ENCODE measurements at regions not wholly inside any gene's neighbourhood (a gene's known extent, or its start where the extent isn't known, plus 50 kb on each side); places are given as distances from the start of the nearest gene placed in this dataset.
"Not testable (repeated sequence)": the region's sequence is repeated elsewhere in the genome, so short reads cannot be mapped to it uniquely, and the experiment has no call there.

DNA sequence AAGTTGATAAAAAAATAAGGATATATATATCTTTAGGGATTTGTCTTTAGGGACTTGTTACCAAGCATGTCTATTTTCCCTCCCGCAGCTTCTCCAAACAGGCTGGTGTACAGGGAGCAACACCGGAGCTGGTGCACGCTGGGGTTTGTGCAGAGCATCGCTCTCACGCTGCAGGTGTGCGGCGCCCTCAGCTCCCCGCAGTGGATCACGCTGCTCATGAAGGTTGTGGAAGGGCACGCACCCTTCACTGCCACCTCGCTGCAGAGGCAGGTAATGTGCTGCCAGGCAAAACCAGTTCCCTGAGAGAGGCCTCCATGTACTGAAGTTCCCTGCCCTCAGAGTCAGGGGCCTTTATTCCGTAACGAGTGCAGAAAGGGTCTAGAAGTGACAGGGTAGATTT is 101.0 kb downstream of the GOLGA6L22 start:
- not testable (repeated sequence) for H3K27me3 ChIP-seq (ENCODE audit: control insufficient read depth in 3 of 3, insufficient read depth in 3 of 3, low read depth in 1 of 3, low read length in 3 of 3); H3K4me2 ChIP-seq (ENCODE audit: insufficient read depth, low read length, poor library complexity, severe bottlenecking); H3K36me3 ChIP-seq (replicated peaks in 1 of 2; ENCODE audit: control insufficient read depth in 2 of 2, insufficient read depth in 2 of 2, low read length in 2 of 2); H3K14ac ChIP-seq (ENCODE audit: low read length); H2BK15ac ChIP-seq (ENCODE audit: low read length); H2AFZ ChIP-seq (ENCODE audit: low read length); H2BK5ac ChIP-seq (ENCODE audit: low read length); H2AK5ac ChIP-seq (ENCODE audit: low read depth, low read length); DNase-seq (ENCODE audit: low spot score); H3K4me3 ChIP-seq (ENCODE audit: low read length in 2 of 2); H3K9ac ChIP-seq (ENCODE audit: low read depth, low read length, poor library complexity); H4K8ac ChIP-seq (ENCODE audit: low read depth, low read length); H3K79me1 ChIP-seq (ENCODE audit: low read depth, low read length); H4K91ac ChIP-seq (ENCODE audit: low read depth, low read length, poor library complexity); H3K27ac ChIP-seq (replicated peaks; ENCODE audit: low read length); H3K4me1 ChIP-seq (ENCODE audit: control insufficient read depth in 2 of 2, insufficient read depth in 1 of 2, low read depth in 1 of 2, low read length in 2 of 2); H3K23ac ChIP-seq (ENCODE audit: low read depth, low read length, poor library complexity); H2BK12ac ChIP-seq (ENCODE audit: low read length); H3K4ac ChIP-seq (ENCODE audit: low read length); H2BK120ac ChIP-seq (ENCODE audit: low read depth, low read length); H3K9me3 ChIP-seq (replicated peaks in 1 of 2; ENCODE audit: control insufficient read depth in 2 of 2, insufficient read depth in 1 of 2, low read depth in 1 of 2, low read length in 2 of 2); H3K18ac ChIP-seq (ENCODE audit: low read length)
- WGBS, 2 donors (ENCODE audit: extremely low coverage in 2 of 2, insufficient read length in 2 of 2, insufficient replicate concordance in 1 of 2) = no CpG with 5 or more reads among the region's 13 CpGs

DNA sequence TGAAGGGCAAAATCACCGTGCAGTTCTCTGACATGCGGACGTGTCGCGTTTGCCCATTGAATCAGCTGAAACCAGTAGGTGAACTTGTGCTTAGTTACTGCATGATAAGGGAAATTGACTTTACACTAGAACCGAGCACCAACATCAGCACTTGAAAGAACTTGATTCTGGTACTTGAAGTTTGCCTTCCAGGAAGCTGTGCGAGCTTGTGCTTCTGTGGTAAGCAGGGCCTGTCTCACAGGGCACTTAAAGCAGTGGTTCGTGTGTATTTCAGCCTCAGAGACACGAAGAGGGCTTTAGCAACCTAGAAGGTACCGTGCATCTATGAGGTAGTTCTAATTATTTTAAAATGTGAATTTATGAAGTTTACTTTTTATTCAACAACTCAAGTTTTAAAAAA is 103.0 kb downstream of the GOLGA6L22 start:
- DNase-seq (ENCODE audit: low spot score); H2BK5ac ChIP-seq (ENCODE audit: low read length); H3K9me3 ChIP-seq (replicated peaks in 1 of 2; ENCODE audit: control insufficient read depth in 2 of 2, insufficient read depth in 1 of 2, low read depth in 1 of 2, low read length in 2 of 2); H3K23ac ChIP-seq (ENCODE audit: low read depth, low read length, poor library complexity); H3K4me2 ChIP-seq (ENCODE audit: insufficient read depth, low read length, poor library complexity, severe bottlenecking); H3K18ac ChIP-seq (ENCODE audit: low read length); H4K8ac ChIP-seq (ENCODE audit: low read depth, low read length); H2BK12ac ChIP-seq (ENCODE audit: low read length); H2BK120ac ChIP-seq (ENCODE audit: low read depth, low read length); H2AFZ ChIP-seq (ENCODE audit: low read length); H2BK15ac ChIP-seq (ENCODE audit: low read length); H3K36me3 ChIP-seq (replicated peaks in 1 of 2; ENCODE audit: control insufficient read depth in 2 of 2, insufficient read depth in 2 of 2, low read length in 2 of 2); H2AK5ac ChIP-seq (ENCODE audit: low read depth, low read length); H3K14ac ChIP-seq (ENCODE audit: low read length); H3K4me3 ChIP-seq (ENCODE audit: low read length in 2 of 2); H3K9ac ChIP-seq (ENCODE audit: low read depth, low read length, poor library complexity); H3K79me1 ChIP-seq (ENCODE audit: low read depth, low read length); H3K27me3 ChIP-seq (ENCODE audit: control insufficient read depth in 3 of 3, insufficient read depth in 3 of 3, low read depth in 1 of 3, low read length in 3 of 3); H3K27ac ChIP-seq (replicated peaks; ENCODE audit: low read length); H3K4ac ChIP-seq (ENCODE audit: low read length); H4K91ac ChIP-seq (ENCODE audit: low read depth, low read length, poor library complexity); H3K4me1 ChIP-seq (ENCODE audit: control insufficient read depth in 2 of 2, insufficient read depth in 1 of 2, low read depth in 1 of 2, low read length in 2 of 2): not testable (repeated sequence)
- WGBS, 2 donors (ENCODE audit: extremely low coverage in 2 of 2, insufficient read length in 2 of 2, insufficient replicate concordance in 1 of 2) = no CpG with 5 or more reads among the region's 10 CpGs

DNA sequence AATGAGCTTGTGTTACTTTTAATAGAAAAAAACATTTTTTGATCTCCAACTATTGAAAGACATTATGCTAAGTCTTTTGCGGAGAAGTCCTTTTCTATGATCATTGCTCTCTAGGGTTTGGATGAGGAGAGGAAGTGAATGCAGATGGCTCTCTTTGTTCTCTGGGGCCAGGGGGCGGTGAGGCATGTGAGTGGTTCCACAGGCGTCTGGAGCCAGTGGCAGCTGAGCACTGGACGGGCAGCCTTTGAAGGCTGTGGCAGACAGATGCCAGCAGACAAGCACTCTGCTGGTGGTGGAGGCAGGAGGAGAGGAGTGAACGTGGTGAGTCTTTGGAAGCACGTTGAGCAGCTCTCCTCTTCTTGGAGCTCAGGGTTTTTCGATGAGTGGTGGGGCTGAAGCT is 107.8 kb downstream of the GOLGA6L22 start:
- H2BK15ac ChIP-seq (ENCODE audit: low read length); H2AFZ ChIP-seq (ENCODE audit: low read length); H3K4me3 ChIP-seq (ENCODE audit: low read length in 2 of 2); H3K18ac ChIP-seq (ENCODE audit: low read length); H2BK5ac ChIP-seq (ENCODE audit: low read length); H3K4me1 ChIP-seq (ENCODE audit: control insufficient read depth in 2 of 2, insufficient read depth in 1 of 2, low read depth in 1 of 2, low read length in 2 of 2); H2BK12ac ChIP-seq (ENCODE audit: low read length); H2BK120ac ChIP-seq (ENCODE audit: low read depth, low read length); H3K36me3 ChIP-seq (replicated peaks in 1 of 2; ENCODE audit: control insufficient read depth in 2 of 2, insufficient read depth in 2 of 2, low read length in 2 of 2); H4K8ac ChIP-seq (ENCODE audit: low read depth, low read length); H3K9ac ChIP-seq (ENCODE audit: low read depth, low read length, poor library complexity); DNase-seq (ENCODE audit: low spot score); H3K14ac ChIP-seq (ENCODE audit: low read length); H2AK5ac ChIP-seq (ENCODE audit: low read depth, low read length); H3K23ac ChIP-seq (ENCODE audit: low read depth, low read length, poor library complexity); H3K27me3 ChIP-seq (ENCODE audit: control insufficient read depth in 3 of 3, insufficient read depth in 3 of 3, low read depth in 1 of 3, low read length in 3 of 3); H3K27ac ChIP-seq (replicated peaks; ENCODE audit: low read length); H3K4ac ChIP-seq (ENCODE audit: low read length); H3K4me2 ChIP-seq (ENCODE audit: insufficient read depth, low read length, poor library complexity, severe bottlenecking); H3K79me1 ChIP-seq (ENCODE audit: low read depth, low read length); H3K9me3 ChIP-seq (replicated peaks in 1 of 2; ENCODE audit: control insufficient read depth in 2 of 2, insufficient read depth in 1 of 2, low read depth in 1 of 2, low read length in 2 of 2); H4K91ac ChIP-seq (ENCODE audit: low read depth, low read length, poor library complexity): not testable (repeated sequence)
- WGBS, 2 donors (ENCODE audit: extremely low coverage in 2 of 2, insufficient read length in 2 of 2, insufficient replicate concordance in 1 of 2) = no CpG with 5 or more reads among the region's 7 CpGs

DNA sequence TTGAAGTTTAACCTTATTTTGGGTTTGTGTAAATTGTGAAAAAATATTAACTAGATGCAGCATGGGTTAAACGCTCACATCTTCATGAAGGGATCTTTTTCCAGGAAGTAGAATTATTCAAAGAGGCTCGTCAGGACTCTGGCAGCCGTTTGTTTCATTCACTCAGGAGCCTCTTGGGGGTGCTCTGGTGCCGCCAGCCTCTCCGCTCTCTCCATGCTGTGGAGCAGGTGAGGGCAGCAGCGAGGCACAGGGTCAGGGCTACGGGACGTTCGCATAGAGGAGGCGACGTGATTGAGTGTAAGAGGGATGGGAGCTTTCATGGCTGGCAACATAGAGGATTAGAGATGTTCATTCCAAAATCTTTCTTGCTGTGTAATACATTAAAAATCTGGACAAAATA is 110.8 kb downstream of the GOLGA6L22 start:
- H3K9me3 ChIP-seq (replicated peaks in 1 of 2; ENCODE audit: control insufficient read depth in 2 of 2, insufficient read depth in 1 of 2, low read depth in 1 of 2, low read length in 2 of 2); H2AFZ ChIP-seq (ENCODE audit: low read length); H3K4me2 ChIP-seq (ENCODE audit: insufficient read depth, low read length, poor library complexity, severe bottlenecking); H3K14ac ChIP-seq (ENCODE audit: low read length); H2BK5ac ChIP-seq (ENCODE audit: low read length); H3K9ac ChIP-seq (ENCODE audit: low read depth, low read length, poor library complexity); H2BK120ac ChIP-seq (ENCODE audit: low read depth, low read length); H2AK5ac ChIP-seq (ENCODE audit: low read depth, low read length); H3K27ac ChIP-seq (replicated peaks; ENCODE audit: low read length); H3K18ac ChIP-seq (ENCODE audit: low read length); H3K27me3 ChIP-seq (ENCODE audit: control insufficient read depth in 3 of 3, insufficient read depth in 3 of 3, low read depth in 1 of 3, low read length in 3 of 3); H3K23ac ChIP-seq (ENCODE audit: low read depth, low read length, poor library complexity); H2BK15ac ChIP-seq (ENCODE audit: low read length); H4K8ac ChIP-seq (ENCODE audit: low read depth, low read length); H4K91ac ChIP-seq (ENCODE audit: low read depth, low read length, poor library complexity); H3K4ac ChIP-seq (ENCODE audit: low read length); H3K4me3 ChIP-seq (ENCODE audit: low read length in 2 of 2); DNase-seq (ENCODE audit: low spot score); H3K79me1 ChIP-seq (ENCODE audit: low read depth, low read length); H3K4me1 ChIP-seq (ENCODE audit: control insufficient read depth in 2 of 2, insufficient read depth in 1 of 2, low read depth in 1 of 2, low read length in 2 of 2); H2BK12ac ChIP-seq (ENCODE audit: low read length): not testable (repeated sequence)
- H3K36me3 ChIP-seq (replicated peaks in 1 of 2; ENCODE audit: control insufficient read depth in 2 of 2, insufficient read depth in 2 of 2, low read length in 2 of 2) = peaks cover 2 to 10% of the 10 kb centered on the region in 2 donors
- WGBS, 2 donors (ENCODE audit: extremely low coverage in 2 of 2, insufficient read length in 2 of 2, insufficient replicate concordance in 1 of 2) = no CpG with 5 or more reads among the region's 11 CpGs
